IPS-11a (cell line): ENCODE measurements at regions not wholly inside any gene's neighbourhood (a gene's known extent, or its start where the extent isn't known, plus 50 kb on each side); places are given as distances from the start of the nearest gene placed in this dataset.
"Not testable (repeated sequence)": the region's sequence is repeated elsewhere in the genome, so short reads cannot be mapped to it uniquely, and the experiment has no call there.

Experiments
- H3K4me3 ChIP-seq: one replicate; pipeline ENCODE4 v1.5.1; 2013; ENCODE audit warnings: low read depth, low read length, control low read depth

GRCh38 chr14:30413184-30413583 lies 145.8 kb upstream of the G2E3 start:
- H3K4me3 ChIP-seq, result not testable (repeated sequence)

- H3K4me3 ChIP-seq, result no peak overlapping the region
These were observed 141.8 kb upstream of the G2E3 start for GRCh38 chr14:30417121-30417520.

GRCh38 chr14:30417999-30418398 lies 141.0 kb upstream of the G2E3 start:
- no peak overlapping the region for H3K4me3 ChIP-seq

GRCh38 chr14:30419037-30419436 lies 139.9 kb upstream of the G2E3 start:
- H3K4me3 ChIP-seq, result no peak overlapping the region

GRCh38 chr14:30420515-30420914 lies 138.4 kb upstream of the G2E3 start:
- H3K4me3 ChIP-seq, result no peak overlapping the region

- H3K4me3 ChIP-seq, result no peak overlapping the region
These were observed 132.5 kb upstream of the G2E3 start for GRCh38 chr14:30426463-30426862.

GRCh38 chr14:30427401-30427800 lies 131.6 kb upstream of the G2E3 start:
- no peak overlapping the region for H3K4me3 ChIP-seq

GRCh38 chr14:30427846-30428245 lies 131.1 kb upstream of the G2E3 start:
- no peak overlapping the region for H3K4me3 ChIP-seq

GRCh38 chr14:30431552-30431951 lies 127.4 kb upstream of the G2E3 start:
- no peak overlapping the region for H3K4me3 ChIP-seq

GRCh38 chr14:30440961-30441360 lies 118.0 kb upstream of the G2E3 start:
- no peak overlapping the region for H3K4me3 ChIP-seq

GRCh38 chr14:30443368-30444007 lies 115.5 kb upstream of the G2E3 start:
- H3K4me3 ChIP-seq, result no peak overlapping the region

GRCh38 chr14:30444451-30444850 lies 114.5 kb upstream of the G2E3 start:
- H3K4me3 ChIP-seq, result no peak overlapping the region

- H3K4me3 ChIP-seq, result no peak overlapping the region
These were observed 113.8 kb upstream of the G2E3 start for GRCh38 chr14:30445011-30445793.

GRCh38 chr14:30445852-30446251 lies 113.1 kb upstream of the G2E3 start:
- H3K4me3 ChIP-seq, result no peak overlapping the region

- no peak overlapping the region for H3K4me3 ChIP-seq
These were observed 108.1 kb upstream of the G2E3 start for GRCh38 chr14:30450631-30451545.

GRCh38 chr14:30456296-30456695 lies 102.7 kb upstream of the G2E3 start:
- H3K4me3 ChIP-seq, result no peak overlapping the region

GRCh38 chr14:30462358-30462757 lies 96.6 kb upstream of the G2E3 start:
- no peak overlapping the region for H3K4me3 ChIP-seq

GRCh38 chr14:30464481-30464880 lies 94.5 kb upstream of the G2E3 start:
- no peak overlapping the region for H3K4me3 ChIP-seq

GRCh38 chr14:30468354-30468753 lies 90.6 kb upstream of the G2E3 start:
- no peak overlapping the region for H3K4me3 ChIP-seq

GRCh38 chr14:30471980-30472379 lies 87.0 kb upstream of the G2E3 start:
- no peak overlapping the region for H3K4me3 ChIP-seq

- H3K4me3 ChIP-seq, result not testable (repeated sequence)
These were observed 84.9 kb upstream of the G2E3 start for GRCh38 chr14:30473846-30474696.
